Activated effector memory CD4-positive, alpha-beta T cell treated with Interleukin-2 at 50 U/mL for 16 hours (primary cell): ENCODE measurements at regions not wholly inside any gene's neighbourhood (a gene's known extent, or its start where the extent isn't known, plus 50 kb on each side); places are given as distances from the start of the nearest gene placed in this dataset.
A peak's percentile ranks its signal among the peaks of the same experiment; 100 is the strongest.

Source experiments
- DNase-seq: peaks from one replicate; pipeline ENCODE4 v3.0.0-alpha.2; 2020

DNA sequence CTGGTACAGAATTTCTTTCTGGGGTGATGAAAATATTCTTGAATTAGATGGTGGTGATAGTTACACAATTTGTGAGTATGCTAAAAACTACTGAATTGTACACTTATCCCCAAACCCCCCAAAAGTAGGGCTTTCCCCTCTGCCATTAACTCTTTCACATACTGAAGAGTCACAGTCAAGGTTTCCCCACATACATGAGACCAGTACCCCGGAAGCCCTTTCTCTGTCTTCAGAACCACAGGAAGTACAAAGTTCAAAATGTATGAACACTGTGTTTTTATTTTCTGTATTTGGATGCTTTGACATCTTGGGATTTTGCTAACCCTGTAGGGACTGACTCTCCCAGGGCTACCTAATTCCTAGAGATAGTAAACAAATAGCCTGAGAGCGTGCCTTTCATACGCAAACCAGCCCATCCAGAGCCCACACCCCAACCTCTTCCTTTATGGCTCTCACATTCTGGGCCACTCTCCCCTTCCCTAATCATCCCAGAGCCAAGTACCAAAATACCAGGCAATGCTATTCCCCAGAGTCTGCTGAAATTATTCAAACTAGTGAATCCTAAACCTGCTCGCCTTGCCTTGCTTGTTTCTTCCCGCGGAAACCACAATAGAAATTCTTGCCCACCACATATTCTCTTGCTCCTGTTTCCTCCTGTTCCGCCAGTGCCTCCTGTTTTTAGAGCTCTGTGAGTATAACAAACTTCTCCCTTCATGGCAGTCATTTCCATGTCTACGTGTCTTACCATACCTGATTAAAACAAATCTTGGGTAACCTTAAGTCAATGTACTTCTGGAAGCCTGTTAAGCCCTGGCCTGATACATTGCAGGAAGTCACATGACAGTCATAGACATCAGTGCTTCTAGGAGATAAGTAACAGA lies 524.8 kb downstream of the FUT8 start:
- no peak for DNase-seq

DNA sequence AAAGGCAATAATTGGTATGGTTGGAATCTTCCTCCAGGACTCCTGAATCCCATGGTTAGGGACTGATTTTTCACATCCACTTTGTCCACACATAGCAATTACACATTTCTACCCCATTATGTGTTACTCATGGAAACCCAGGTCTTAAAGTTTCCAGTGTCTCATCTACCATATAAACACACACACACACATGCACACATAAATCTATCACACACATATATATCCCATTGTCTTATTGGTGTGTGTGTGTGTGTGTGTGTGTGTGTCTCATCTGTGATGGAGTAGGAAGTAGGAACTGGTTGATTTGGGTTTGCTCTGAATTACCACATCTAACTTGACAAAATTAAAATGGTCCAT lies 525.4 kb downstream of the FUT8 start:
- DNase-seq = no peak

DNA sequence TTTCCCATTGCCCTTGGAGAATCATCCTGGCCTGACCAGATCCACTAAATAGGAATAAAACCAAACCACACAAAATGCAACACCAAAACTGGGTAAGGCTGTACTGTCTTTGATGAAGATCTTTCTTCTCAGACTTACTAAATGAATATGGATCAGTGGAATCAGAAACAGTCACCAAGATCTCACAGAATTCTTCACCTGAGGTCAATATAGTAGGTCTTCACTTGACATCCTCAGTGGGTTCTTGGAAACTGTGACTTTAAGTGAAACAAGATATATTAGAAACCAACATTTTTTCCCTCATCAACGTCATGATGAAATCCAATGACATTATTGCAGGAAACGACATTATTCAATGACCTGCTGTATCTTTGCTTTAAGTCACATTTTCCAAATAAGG lies 526.2 kb downstream of the FUT8 start:
- no peak for DNase-seq

DNA sequence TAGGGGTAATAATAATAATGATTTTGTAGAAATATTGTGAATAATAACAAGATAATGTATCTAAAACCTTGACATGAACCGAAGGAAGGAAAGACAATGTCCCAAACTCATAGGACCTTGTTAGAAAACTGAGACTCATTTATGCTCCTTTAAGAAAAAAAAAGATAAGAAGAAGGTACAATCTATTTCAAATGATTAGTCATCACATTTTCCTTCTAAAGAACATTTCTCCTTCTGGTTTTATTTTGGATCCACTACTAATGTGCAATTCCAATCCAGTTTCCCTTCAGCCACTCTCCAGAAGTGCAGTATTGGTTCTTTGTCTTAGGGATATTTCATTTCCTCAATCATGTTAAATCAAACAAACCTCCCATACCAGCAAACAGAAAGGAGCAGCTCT lies 526.7 kb downstream of the FUT8 start:
- no peak for DNase-seq

DNA sequence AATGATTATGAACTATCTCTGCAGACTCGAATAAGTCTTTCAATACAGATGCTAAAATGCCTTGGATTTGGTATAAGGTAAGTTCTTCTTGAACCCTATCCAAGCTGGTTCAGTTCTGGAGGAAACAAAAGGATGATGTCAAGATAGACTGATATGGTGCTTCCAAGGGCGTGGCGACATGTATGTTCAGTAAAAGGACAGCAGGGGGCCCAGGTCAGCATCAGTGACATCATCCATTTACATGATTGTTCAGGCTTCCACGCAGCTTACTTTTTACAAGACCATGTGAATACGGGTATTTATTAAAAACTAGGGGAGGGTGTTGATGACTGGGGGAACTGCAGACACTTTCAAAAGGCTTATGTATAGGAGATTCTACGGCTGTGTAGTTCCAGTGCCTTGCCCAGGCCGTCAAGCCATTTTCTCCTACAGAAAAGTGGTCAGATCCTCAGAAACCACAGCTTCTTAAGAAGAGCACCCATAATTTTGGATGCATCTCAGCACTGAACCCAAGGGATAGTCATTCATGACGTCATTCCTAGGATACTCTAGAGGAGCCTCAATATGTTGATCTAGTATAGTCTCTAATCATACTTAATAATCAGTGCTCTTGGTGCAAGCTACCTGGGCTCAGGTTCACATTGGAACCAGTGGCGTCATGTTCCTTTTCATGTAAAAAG lies 527.7 kb downstream of the FUT8 start:
- no peak for DNase-seq

DNA sequence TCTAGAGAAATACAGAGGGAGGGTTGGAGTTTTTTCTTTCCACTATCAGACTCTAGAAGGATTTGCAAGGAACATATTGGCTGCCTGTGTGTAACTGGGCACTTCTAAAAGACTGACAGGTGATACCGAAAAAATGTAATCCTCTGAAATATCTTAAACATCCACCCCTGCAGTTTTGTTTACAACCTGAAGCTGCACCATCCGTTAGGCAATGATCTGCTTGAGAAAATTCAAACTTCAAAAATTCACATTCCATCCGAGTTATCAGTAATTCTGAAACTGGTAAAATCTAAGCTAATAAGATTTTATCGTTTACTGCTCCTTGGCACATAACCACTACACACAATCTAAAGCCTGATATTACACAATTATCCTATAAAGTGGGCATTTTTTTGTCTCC lies 528.6 kb downstream of the FUT8 start:
- no peak for DNase-seq

DNA sequence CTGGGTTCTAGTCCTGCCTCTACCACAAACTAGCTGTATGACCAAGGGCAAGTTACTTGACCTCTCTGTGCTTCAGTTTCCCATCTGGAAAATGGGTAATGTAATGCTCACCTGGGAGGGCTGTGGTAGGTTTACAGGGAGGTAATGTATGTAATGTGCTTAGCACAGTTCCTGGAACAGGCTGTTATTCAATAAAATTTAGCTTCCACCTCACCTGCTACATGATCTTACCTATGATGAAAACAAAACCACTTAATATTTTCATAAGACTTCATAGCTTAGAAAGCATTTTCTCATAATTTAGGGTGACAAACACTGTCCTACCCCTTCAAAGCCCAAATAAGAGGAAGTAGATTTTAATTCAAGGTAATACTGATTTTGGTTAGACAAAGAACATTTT lies 530.6 kb downstream of the FUT8 start:
- no peak for DNase-seq

DNA sequence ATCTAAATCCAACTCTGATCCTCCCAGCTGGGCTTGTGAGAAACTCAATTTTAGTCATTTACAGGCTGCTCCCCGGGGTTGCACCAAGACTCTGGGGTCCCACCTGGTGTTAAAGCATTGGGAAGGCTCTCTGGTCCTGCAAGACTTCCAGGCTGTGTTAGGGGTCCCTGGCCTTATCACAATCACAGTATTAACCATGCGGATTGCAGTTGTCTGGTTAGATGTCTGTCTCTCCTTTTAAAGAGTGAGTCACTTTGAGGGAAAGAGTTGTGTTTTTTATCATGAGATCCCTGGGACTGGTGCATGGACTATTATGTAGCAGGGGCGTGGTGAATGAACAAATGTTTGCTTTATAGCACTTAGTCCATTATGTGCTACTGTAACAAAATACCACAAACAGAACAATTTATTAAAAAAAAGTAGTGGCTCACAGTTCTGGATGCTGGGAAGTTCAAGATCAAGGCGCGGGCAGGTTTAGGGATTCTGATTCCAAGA lies 531.4 kb downstream of the FUT8 start:
- no peak for DNase-seq

DNA sequence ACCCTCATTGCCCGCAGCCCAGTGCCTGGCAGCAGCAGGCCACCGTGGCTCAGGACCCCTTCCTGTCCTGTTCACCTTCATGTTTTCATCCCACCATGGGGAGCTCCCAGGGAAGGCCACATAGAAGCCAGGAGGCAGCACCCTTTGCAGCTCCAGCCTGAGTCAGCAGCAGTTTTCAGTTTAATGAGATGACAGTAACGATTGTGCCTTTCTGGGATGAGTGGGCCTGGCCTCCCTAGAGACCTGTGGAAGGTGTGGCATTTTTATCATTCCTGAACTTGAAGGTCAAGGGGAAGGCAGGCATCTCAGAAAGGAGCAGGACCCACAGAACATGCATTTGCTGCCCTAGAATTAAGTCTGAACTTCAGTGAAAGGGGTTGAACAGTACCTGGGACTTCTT lies 532.8 kb downstream of the FUT8 start:
- DNase-seq = no peak

DNA sequence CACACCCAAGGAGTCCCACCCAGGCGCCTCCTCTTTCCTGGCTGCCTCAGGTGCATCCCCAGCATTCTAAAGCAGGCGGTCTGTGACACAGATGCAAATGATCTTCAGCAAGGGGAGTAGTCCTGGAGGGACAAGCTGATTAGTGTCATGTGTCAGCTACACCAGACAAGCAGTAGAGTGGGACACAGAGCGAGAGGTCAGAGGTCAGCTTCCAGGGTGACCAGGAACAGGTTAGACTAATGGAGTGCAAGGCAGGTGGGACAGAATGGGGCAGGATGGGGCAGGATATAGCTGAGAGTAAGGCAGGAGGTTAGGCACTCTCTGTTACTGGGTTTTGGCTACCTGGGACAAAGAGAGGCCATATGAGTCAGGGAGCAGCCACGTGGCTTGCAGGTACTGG lies 534.0 kb downstream of the FUT8 start:
- DNase-seq = no peak

DNA sequence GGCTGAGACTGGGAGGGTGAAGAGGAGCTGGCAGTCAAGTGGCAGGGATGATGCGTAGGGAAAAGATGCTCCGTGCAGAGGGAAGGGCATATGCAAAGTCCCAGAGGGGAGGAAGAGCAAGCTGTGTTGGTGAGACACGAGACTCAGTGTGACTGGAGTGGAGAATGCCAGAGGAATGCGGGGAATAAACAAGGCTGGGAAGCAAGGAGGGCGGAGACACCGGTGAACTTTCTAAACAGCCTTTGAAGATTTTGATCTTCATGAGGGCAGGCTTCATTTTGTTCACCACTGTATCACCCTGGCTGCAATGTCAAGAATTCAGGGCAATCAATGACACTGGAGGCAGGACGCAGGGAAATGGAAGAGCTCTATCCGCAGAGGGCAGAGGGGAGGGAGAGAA lies 535.8 kb downstream of the FUT8 start:
- DNase-seq = no peak

DNA sequence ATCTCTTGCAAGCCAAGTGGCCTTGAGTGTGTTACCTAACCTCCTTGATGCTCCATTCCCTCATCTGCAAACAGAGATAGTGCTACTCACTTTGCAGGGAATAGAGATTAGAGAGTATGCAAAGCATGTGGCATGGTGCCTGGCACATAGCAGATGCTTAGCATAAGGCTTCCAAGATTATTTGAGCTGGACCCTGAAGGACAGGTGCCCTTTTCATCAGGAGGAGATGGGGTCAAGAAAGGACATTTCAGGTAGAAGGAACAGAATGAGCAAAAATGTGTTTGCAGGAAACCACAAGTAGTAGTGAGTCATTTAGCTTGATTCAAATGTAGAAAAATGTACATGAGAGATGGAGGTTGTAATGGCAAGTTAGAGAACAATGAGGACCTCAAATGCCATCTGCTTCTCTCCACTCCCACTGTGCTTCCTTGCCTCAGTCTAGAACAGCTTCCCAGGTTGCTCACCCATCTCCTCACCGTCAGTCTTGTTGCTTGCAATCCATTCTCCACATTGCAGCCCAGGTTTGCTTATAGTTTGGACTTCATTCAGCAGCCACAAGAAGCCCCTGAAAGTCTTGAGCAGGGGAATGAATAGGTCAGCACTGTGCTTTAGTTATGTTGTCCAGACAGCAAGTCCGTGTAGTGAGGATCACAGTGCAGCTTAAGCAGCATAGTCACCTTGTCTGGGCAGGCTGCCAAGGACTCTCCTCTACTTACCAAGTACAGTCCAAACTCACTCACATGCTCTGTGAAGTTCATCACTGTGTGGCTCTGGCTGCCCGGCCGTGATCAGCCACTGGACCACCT lies 536.3 kb upstream of the CCDC196 start:
- no peak for DNase-seq

DNA sequence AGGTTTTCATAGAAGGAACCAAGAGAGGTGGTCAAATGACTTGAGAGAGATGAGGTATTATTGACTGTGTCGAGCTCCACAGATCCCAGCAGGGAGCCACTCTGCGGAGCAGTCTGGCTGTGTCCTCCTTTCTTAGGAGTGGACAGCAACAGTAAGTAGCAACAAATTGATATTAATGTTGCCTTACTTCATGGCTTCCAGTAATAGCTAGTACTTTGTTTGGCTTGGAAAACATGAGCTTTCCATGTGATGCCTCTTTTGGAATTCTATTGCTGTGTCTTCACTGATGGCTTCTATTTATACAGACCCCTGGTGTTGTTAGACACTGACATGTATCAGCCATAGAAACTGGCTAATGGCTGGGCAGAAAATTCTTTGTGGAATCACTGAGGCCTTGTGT lies 531.2 kb upstream of the CCDC196 start:
- no peak for DNase-seq

DNA sequence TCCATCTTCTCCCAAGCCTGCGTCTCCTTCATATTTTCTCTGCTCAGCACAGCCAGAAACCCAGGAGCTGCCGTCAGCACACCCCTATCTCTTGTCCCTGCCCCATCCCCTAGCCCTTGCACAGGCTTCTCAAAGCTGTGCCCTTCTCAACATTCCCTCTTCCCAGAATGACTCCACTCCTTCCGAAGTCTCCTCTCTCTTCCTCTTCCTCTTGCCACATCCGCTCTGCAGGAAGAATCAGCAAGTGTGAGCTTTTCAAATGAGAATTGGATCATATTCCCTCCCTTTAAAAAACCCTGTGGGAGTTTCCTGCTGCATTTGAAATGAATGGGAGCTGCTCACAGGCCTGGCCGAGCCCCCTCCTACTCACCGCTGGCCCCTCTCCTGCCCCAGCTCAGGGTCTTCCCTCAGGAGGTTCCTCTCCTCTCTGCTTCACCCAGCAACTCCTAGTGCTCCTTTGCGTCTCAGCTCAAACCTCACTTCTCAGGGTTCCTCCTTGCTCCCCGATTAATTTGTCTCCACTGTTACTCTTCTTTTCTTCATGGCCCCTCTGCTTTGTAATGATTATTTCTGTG lies 528.5 kb upstream of the CCDC196 start:
- DNase-seq = no peak

DNA sequence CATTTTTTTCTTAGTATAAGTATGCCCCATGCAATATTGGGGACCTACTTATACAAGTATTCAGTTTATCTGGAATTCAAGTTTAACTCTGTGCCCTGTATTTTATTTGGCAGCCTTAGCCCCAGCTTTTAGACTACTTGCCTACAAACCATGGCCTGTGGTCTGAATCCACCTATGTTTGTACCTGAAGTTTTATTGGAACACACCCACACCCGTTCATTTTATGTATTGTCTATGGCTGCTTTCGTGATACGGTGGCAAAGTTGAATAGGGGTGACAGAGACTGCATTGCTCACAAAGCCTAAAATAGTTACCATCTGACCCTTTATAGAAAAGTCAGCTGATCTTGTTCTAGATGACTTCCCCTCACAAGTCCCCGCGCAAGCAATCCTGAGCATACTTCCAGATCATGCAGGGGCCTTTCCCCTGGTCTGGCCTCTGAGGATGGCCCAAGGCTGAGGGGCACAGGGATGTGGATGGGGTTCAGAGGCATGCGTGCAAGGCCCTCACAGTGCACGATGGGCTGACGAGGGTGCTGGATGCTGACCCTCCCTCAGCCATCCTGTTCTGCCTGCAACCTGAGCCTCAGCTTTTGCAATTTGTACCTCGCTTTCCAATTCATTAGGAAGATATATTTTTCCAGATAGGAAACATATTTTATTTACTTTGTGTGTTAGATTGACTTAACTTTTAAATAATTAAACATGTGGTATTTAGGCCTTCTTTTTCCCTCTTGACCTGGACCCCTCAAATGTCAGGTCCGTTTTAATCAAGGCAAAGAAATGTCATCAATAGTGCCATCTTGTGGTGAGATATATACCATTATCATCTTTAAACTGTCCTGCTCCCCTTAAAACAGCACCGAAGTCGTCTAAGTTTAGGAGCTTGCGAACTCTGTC lies 527.3 kb upstream of the CCDC196 start:
- DNase-seq = no peak

DNA sequence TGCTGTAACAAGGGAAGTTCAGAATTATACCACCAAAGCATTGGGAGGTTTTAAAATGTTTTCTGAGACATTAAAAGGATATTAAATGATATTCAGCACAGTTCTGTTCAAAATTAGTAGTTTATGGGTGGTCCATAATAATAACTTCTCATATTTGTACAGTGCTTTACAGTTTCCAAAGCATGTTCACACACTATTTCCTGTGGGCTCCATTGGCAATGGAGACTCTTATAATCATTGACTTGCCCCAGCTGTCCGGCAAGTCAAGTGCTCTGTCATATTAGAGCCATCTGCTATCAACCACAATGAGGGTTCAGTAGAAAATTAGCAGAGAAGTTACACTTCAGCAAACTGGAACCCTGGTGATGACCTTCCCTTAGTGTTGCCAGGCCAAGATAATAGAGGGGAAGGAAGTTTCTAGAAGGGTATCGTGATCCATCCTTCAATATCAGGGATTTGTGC lies 526.6 kb upstream of the CCDC196 start:
- DNase-seq = no peak

DNA sequence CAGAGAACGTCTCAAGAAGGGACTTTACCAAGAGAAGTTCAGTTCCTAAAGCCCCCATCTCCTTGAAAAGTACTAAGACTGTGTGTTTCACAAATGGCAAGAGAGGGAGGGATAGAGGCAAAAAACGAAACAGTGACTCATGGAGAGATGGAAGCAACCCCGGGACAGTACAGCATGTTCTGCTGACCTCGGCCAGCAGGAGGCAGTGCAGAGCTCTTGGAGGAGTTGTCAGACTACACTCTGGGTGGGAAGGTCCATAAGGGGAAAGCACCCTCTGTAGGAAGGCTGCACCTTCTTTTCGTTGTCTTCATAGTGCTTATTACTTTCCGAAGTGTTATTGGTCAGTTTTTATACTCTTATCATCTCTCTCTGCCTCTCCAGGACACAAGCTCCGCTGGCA lies 525.2 kb upstream of the CCDC196 start:
- peak; percentile 43 for DNase-seq

DNA sequence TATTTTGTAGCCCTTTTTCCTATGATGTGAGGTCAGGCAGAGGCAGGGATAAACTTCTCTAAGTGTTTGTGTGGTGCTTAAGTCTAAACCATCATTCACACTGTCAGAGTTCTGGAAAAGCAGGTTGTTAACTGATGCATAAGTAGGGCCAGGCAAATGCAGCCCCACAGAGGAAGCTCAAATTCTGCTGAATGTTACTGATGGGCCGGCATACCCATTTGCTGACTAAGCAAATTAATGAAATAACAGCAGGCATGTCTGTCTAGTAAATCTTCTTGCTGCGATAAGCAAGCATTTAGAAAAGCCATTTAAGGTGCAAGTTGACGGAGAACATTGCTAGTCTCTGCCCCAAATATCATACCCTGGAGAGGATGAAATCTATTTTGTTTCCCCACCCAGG lies 523.2 kb upstream of the CCDC196 start:
- DNase-seq = no peak

DNA sequence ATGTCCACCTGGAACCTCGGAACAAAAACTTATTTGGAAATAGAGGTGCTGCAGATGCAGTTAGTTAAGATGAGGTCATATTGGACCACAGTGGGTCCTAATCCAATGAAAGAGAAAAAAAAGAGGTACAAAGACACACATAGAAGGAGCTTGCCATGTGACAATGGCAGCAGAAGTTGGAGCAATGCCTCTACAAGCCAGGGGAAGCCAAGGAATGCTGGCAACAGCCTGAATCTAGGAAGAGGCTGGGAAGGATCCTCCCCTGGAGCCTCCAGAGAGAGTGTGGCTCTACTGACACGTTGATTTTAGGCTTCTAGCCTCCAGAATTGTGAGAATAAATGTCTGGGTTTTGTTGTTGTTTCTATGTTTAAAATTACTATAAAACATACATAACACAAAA lies 521.8 kb upstream of the CCDC196 start:
- DNase-seq = no peak

DNA sequence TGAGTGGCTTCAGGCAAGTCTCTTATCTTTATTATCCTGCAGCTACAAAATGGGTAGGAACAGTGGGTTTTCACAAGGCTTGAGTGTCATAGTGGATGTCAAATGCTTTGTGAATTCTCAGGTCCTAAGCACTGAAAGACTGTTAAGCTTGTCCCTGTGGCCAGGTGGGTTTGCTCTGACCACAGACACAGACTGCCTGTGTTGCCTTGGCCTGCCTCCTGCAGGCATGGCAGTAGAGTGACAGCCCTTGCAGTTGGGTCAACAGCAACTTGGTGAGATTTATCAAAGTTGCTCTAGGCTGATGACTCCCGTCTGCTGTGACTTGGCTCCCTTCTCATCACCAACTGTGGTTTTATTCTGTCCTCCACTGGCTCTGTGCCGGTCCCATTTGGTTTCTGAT lies 520.0 kb upstream of the CCDC196 start:
- no peak for DNase-seq

DNA sequence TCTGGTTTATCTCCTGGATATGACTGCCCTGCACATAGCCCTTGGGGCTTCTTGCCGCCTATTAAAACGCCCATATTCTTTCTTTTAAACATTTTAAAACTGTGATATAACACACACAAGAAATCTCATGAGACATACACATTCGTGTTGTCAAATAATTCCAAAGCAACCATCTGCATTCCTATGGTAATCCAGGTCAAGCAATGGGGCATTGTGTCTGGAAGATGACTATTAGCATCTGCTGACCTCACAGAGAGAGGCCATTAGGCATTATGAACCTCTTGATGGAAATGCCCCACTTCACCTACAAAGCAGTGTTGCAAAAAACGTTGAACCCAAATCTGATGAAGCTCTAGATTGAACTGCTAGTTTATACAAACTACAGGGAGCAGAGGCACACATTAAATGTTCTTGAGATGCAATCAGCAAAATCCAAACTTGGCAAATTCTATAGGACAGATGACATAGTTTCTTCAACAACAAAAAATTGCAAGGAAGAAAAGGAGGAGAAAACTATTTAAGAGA lies 513.8 kb upstream of the CCDC196 start:
- DNase-seq = no peak

DNA sequence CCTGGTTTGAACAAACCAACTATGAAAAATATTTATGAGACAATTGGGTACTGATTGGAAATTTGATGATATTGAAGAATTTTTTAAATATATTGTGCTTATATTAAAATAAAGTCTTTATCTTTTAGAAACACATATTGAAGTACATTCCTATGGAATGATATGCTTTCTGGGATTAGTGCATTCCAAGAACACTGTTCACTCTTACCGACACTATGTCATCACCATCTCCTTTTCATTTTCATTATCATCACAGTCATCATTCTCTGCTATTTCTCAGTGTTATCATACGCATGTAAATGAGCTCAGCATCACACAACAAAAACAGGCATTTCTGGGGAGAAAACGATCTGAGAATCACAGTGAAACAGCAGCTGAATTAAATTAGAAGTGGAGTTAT lies 513.3 kb upstream of the CCDC196 start:
- no peak for DNase-seq
